HEK293 (cell line): ENCODE measurements at regions not wholly inside any gene's neighbourhood (a gene's known extent, or its start where the extent isn't known, plus 50 kb on each side); places are given as distances from the start of the nearest gene placed in this dataset.

Experiments
- CTCF ChIA-PET: fragments of 350-600 bp; formaldehyde crosslinking; extraction: SDS; loops from one replicate; lab custom pipeline; 2021; ENCODE audit warnings: antibody characterized with exemption; lab: Yijun Ruan, JAX
- POLR2A ChIA-PET: fragments of 300-600 bp; formaldehyde crosslinking; extraction: SDS; loops from one replicate; lab custom pipeline; 2020; ENCODE audit warnings: antibody characterized with exemption, inconsistent platforms; lab: Yijun Ruan, JAX
- H3K27ac ChIP-seq: fragments of 200-500 bp; sonication (Bioruptor generic); 2 replicates; pipeline ENCODE4 v1.5.1; 2014; ENCODE audit warnings: low read depth, low read length, control low read depth, inconsistent platforms; ENCODE audit errors: extremely low read depth
- H3K36me3 ChIP-seq, 2 experiments: fragments of 200-500 bp in 1 of 2; sonication (Bioruptor generic) in 1 of 2; 1 replicate in 1 of 2; 2 replicates in 1 of 2; pipeline ENCODE4 v1.5.1; 2014 to 2017; ENCODE audit warnings: inconsistent platforms in 2 of 2, low read length in 2 of 2; ENCODE audit not compliant: control insufficient read depth in 2 of 2, insufficient read depth in 1 of 2
- H3K4me1 ChIP-seq: fragments of 200-500 bp; sonication (Bioruptor generic); 2 replicates; pipeline ENCODE4 v1.5.1; 2014; ENCODE audit warnings: mild to moderate bottlenecking, low read length, inconsistent platforms; ENCODE audit not compliant: control insufficient read depth, insufficient read depth
- H3K4me3 ChIP-seq: 2 replicates; pipeline ENCODE4 v1.5.1; 2011; ENCODE audit warnings: low read depth, mild to moderate bottlenecking, control low read depth, low read length, moderate library complexity
- H3K9me3 ChIP-seq: fragments of 200-500 bp; sonication (Bioruptor generic); 2 replicates; pipeline ENCODE4 v1.5.1; 2014; ENCODE audit warnings: low read depth, low read length, inconsistent platforms; ENCODE audit not compliant: control insufficient read depth, insufficient read depth
- KLF10 ChIP-seq: fragments of 450-650 bp; IDR thresholded peaks from 2 replicates; pipeline ENCODE4 v1.5.1; 2018; ENCODE audit warnings: missing biosample characterization, mild to moderate bottlenecking, missing genetic modification characterization
- ZBTB10 ChIP-seq: fragments of 450-650 bp; formaldehyde crosslinking; IDR thresholded peaks from 2 replicates; pipeline ENCODE4 v1.5.1; 2016; ENCODE audit warnings: missing biosample characterization, missing genetic modification characterization
- ZBTB20 ChIP-seq: fragments of 450-650 bp; formaldehyde crosslinking; IDR thresholded peaks from 2 replicates; pipeline ENCODE4 v1.5.1; 2016; ENCODE audit warnings: missing biosample characterization, missing genetic modification characterization
- ZBTB48 ChIP-seq: fragments of 450-650 bp; formaldehyde crosslinking; IDR thresholded peaks from 2 replicates; pipeline ENCODE4 v1.5.1; 2016; ENCODE audit warnings: missing biosample characterization, missing genetic modification characterization
- ZFP41 ChIP-seq: fragments of 450-650 bp; formaldehyde crosslinking; IDR thresholded peaks from 2 replicates; pipeline ENCODE4 v1.5.1; 2016; ENCODE audit warnings: missing biosample characterization, missing genetic modification characterization, borderline replicate concordance
- ZNF10 ChIP-seq: fragments of 450-650 bp; formaldehyde crosslinking; IDR thresholded peaks from 2 replicates; pipeline ENCODE4 v1.5.1; 2017; ENCODE audit warnings: missing biosample characterization, missing genetic modification characterization
- ZNF121 ChIP-seq: fragments of 450-650 bp; formaldehyde crosslinking; IDR thresholded peaks from 2 replicates; pipeline ENCODE4 v1.5.1; 2016; ENCODE audit warnings: missing biosample characterization, missing genetic modification characterization
- ZNF2 ChIP-seq: fragments of 450-650 bp; formaldehyde crosslinking; IDR thresholded peaks from 2 replicates; pipeline ENCODE4 v1.5.1; 2016; ENCODE audit warnings: missing biosample characterization, missing genetic modification characterization
- ZNF211 ChIP-seq: fragments of 450-650 bp; formaldehyde crosslinking; IDR thresholded peaks from 2 replicates; pipeline ENCODE4 v1.5.1; 2016; ENCODE audit warnings: low read depth, missing biosample characterization, missing genetic modification characterization
- ZNF223 ChIP-seq: fragments of 450-650 bp; formaldehyde crosslinking; IDR thresholded peaks from 2 replicates; pipeline ENCODE4 v1.5.1; 2016; ENCODE audit warnings: missing biosample characterization, missing genetic modification characterization
- ZNF280C ChIP-seq: fragments of 450-650 bp; formaldehyde crosslinking; IDR thresholded peaks from 2 replicates; pipeline ENCODE4 v1.5.1; 2016; ENCODE audit warnings: missing biosample characterization, missing genetic modification characterization
- ZNF324 ChIP-seq: fragments of 450-650 bp; formaldehyde crosslinking; IDR thresholded peaks from 2 replicates; pipeline ENCODE4 v1.5.1; 2016; ENCODE audit warnings: missing biosample characterization, missing genetic modification characterization
- ZNF473 ChIP-seq: fragments of 450-650 bp; formaldehyde crosslinking; IDR thresholded peaks from 2 replicates; pipeline ENCODE4 v1.5.1; 2017; ENCODE audit warnings: missing biosample characterization, missing genetic modification characterization
- ZNF513 ChIP-seq: fragments of 450-650 bp; IDR thresholded peaks from 2 replicates; pipeline ENCODE4 v1.5.1; 2018; ENCODE audit warnings: missing biosample characterization, missing genetic modification characterization
- ZNF549 ChIP-seq: fragments of 450-650 bp; IDR thresholded peaks from 2 replicates; pipeline ENCODE4 v1.5.1; 2018; ENCODE audit warnings: missing biosample characterization, missing genetic modification characterization, mild to moderate bottlenecking, inconsistent platforms, moderate library complexity
- ZNF571 ChIP-seq: fragments of 450-650 bp; formaldehyde crosslinking; IDR thresholded peaks from 2 replicates; pipeline ENCODE4 v1.5.0; 2017; ENCODE audit warnings: missing biosample characterization, missing genetic modification characterization
- ZNF585B ChIP-seq: fragments of 450-650 bp; formaldehyde crosslinking; IDR thresholded peaks from 2 replicates; pipeline ENCODE4 v1.5.1; 2016; ENCODE audit warnings: missing biosample characterization, missing genetic modification characterization
- ZNF670 ChIP-seq: fragments of 450-650 bp; formaldehyde crosslinking; IDR thresholded peaks from 2 replicates; pipeline ENCODE4 v1.5.1; 2016; ENCODE audit warnings: missing biosample characterization, missing genetic modification characterization, low read depth
- ZNF677 ChIP-seq: fragments of 450-650 bp; IDR thresholded peaks from 2 replicates; pipeline ENCODE4 v1.5.0; 2018; ENCODE audit warnings: missing biosample characterization, mild to moderate bottlenecking, missing genetic modification characterization, moderate library complexity
- ZNF692 ChIP-seq: fragments of 450-650 bp; formaldehyde crosslinking; IDR thresholded peaks from 2 replicates; pipeline ENCODE4 v1.5.1; 2016; ENCODE audit warnings: missing biosample characterization, missing genetic modification characterization
- ZNF791 ChIP-seq: fragments of 450-650 bp; formaldehyde crosslinking; IDR thresholded peaks from 2 replicates; pipeline ENCODE4 v1.5.1; 2016; ENCODE audit warnings: missing biosample characterization, missing genetic modification characterization
- TF ChIP-seq, protein P1 (sequence below): fragments of 450-650 bp; formaldehyde crosslinking; IDR thresholded peaks from 2 replicates; pipeline ENCODE4 v1.5.1; 2016; ENCODE audit warnings: missing biosample characterization, missing genetic modification characterization
- TF ChIP-seq, protein P2 (sequence below): fragments of 450-650 bp; formaldehyde crosslinking; IDR thresholded peaks from 2 replicates; pipeline ENCODE4 v1.5.1; 2017; ENCODE audit warnings: missing biosample characterization, missing genetic modification characterization

DNA sequence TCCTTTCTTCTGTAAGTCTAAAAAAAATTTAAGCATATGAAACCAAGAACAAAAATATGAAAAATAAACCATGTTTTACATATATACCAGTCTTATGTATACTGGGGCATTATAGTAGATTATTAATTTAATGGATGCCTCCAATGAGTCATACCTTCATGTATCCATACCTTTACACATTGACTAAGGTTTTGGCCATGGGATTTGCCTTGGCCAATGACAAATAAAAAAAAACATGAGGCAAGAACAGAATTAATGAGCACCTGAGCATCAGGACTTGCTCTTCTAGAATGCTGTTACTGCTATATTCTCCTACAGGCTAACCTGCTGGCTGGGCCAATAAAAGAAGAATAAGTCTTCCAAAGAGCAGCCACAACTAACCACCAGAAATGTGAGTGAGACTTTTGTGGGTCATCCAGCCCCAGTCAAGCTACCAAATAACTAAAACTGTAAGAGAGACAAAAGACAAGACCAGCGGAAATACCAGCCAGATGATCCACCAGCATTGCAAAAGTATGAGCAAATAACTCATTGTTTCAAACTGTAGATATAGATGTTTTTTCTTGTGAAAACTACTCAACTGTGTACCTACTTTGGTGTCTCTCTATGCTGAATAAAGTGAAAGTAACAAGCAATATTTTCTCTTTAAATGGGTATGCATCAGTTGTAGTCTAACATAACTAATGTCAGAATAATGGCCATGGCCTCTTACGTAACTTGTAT is 749.6 kb upstream of the VRK2 start:
- no peaks in the 10 kb centered on the region for H3K4me1 ChIP-seq
- ChIA-PET POLR2A (no interaction called here), CTCF (no interaction called here)
- TF ChIP-seq ZBTB48 (tag by site-specific recombination) (no peak), ZNF10 (tag by site-specific recombination) (no peak), ZNF324 (tag by site-specific recombination) (no peak), ZNF571 (tag by site-specific recombination) (no peak), ZNF513 (tag by site-specific recombination) (no peak), ZNF280C (tag by site-specific recombination) (no peak)
- no peaks in the 10 kb centered on the region for H3K9me3 ChIP-seq
- H3K36me3 ChIP-seq: no peaks in the 10 kb centered on the region
- no peak overlapping the region for H3K27ac ChIP-seq
- no peak overlapping the region for H3K4me3 ChIP-seq

DNA sequence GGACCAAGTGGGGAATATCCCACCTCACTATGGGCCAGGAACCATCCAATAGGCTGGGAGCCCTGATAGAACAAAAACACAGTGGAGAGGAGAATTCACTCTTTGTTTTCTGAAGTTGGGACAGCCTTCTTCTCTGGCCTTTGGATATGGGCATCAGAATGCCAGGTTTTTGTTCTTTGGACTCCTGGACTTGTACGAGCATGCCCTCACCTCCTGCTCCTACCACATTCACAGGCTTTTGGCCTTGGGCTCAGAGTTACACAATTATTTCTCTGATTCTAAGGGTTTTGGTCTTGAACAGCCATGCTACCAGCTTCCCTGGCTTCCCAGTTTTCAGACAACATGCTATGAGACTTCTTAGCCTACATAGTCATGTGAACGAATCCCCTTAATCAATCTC is 732.9 kb upstream of the VRK2 start:
- CTCF ChIA-PET: no interaction called here
- Histone ChIP-seq H3K27ac (no peak overlapping the region), H3K4me1 (no peaks in the 10 kb centered on the region), H3K9me3 (no peaks in the 10 kb centered on the region), H3K4me3 (no peak overlapping the region), H3K36me3 (no peaks in the 10 kb centered on the region)
- POLR2A ChIA-PET: no interaction called here
- TF ChIP-seq ZNF692 (tag by site-specific recombination) (no peak), ZNF670 (tag by site-specific recombination) (no peak), ZNF121 (tag by site-specific recombination) (no peak), ZBTB10 (tag by site-specific recombination) (no peak), ZBTB20 (tag by site-specific recombination) (no peak), ZNF211 (tag by site-specific recombination) (no peak), KLF10 (tag by site-specific recombination) (no peak), ZNF677 (tag by site-specific recombination) (no peak), ZNF324 (tag by site-specific recombination) (no peak), ZNF549 (tag by site-specific recombination) (no peak), ZNF2 (tag by site-specific recombination) (no peak), ZNF585B (no peak), ZNF473 (tag by site-specific recombination) (no peak), ZFP41 (no peak), ZNF791 (tag by site-specific recombination) (no peak), ZNF223 (tag by site-specific recombination) (no peak)
- TF ChIP-seq, protein P1, sequence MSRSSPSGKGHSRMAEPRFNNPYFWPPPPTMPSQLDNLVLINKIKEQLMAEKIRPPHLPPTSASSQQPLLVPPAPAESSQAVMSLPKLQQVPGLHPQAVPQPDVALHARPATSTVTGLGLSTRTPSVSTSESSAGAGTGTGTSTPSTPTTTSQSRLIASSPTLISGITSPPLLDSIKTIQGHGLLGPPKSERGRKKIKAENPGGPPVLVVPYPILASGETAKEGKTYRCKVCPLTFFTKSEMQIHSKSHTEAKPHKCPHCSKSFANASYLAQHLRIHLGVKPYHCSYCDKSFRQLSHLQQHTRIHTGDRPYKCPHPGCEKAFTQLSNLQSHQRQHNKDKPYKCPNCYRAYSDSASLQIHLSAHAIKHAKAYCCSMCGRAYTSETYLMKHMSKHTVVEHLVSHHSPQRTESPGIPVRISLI: no peak
- TF ChIP-seq, protein P2, sequence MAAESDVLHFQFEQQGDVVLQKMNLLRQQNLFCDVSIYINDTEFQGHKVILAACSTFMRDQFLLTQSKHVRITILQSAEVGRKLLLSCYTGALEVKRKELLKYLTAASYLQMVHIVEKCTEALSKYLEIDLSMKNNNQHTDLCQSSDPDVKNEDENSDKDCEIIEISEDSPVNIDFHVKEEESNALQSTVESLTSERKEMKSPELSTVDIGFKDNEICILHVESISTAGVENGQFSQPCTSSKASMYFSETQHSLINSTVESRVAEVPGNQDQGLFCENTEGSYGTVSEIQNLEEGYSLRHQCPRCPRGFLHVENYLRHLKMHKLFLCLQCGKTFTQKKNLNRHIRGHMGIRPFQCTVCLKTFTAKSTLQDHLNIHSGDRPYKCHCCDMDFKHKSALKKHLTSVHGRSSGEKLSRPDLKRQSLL (tag by site-specific recombination): no peak
